Liver (tissue), 8 donors: ENCODE measurements at regions not wholly inside any gene's neighbourhood (a gene's known extent, or its start where the extent isn't known, plus 50 kb on each side); places are given as distances from the start of the nearest gene placed in this dataset.

Source experiments
- DNase-seq: peaks from one replicate; pipeline ENCODE4 v3.0.0-alpha.2; 2017; ENCODE audit warnings: low spot score
- H3K27ac ChIP-seq, 2 donors: one replicate each; pipeline ENCODE4 v1.7.0; 2013; ENCODE audit warnings: inconsistent platforms in 2 of 2, low read length in 2 of 2, control low read depth in 1 of 2, low read depth in 1 of 2, mild to moderate bottlenecking in 1 of 2
- H3K27me3 ChIP-seq, 4 donors: one replicate each; pipeline versions ENCODE4 v1.6.1 to v1.7.0; 2013; ENCODE audit warnings: low read length in 3 of 4, inconsistent platforms in 1 of 4, mild to moderate bottlenecking in 1 of 4, moderate library complexity in 1 of 4; ENCODE audit not compliant: control insufficient read depth in 4 of 4, insufficient read depth in 4 of 4
- H3K36me3 ChIP-seq, 4 donors: one replicate each; pipeline versions ENCODE4 v1.6.1 to v1.7.0; 2013; ENCODE audit warnings: low read length in 3 of 4, mild to moderate bottlenecking in 3 of 4, low read depth in 1 of 4, moderate library complexity in 1 of 4; ENCODE audit not compliant: control insufficient read depth in 4 of 4, insufficient read depth in 3 of 4
- H3K4me1 ChIP-seq, 4 donors: one replicate each; pipeline versions ENCODE4 v1.6.1 to v1.7.0; 2013; ENCODE audit warnings: low read length in 3 of 4, mild to moderate bottlenecking in 3 of 4, moderate library complexity in 1 of 4; ENCODE audit not compliant: control insufficient read depth in 4 of 4, insufficient read depth in 4 of 4
- H3K4me3 ChIP-seq, 3 donors: one replicate each; pipeline versions ENCODE4 v1.6.1 to v1.7.0; 2013; ENCODE audit warnings: low read length in 3 of 3, control low read depth in 1 of 3, low read depth in 1 of 3, mild to moderate bottlenecking in 1 of 3
- H3K9ac ChIP-seq, 2 donors: one replicate each; pipeline ENCODE4 v1.7.0; 2013; ENCODE audit warnings: low read length in 2 of 2, mild to moderate bottlenecking in 2 of 2, moderate library complexity in 2 of 2, control low read depth in 1 of 2, low read depth in 1 of 2
- H3K9me3 ChIP-seq, 4 donors: one replicate each; pipeline versions ENCODE4 v1.6.1 to v1.7.0; 2013; ENCODE audit warnings: low read length in 3 of 4; ENCODE audit not compliant: control insufficient read depth in 4 of 4
- CTCF ChIP-seq: fragments of 150-350 bp; IDR thresholded peaks from 2 replicates; pipeline ENCODE4 v1.5.1; 2017; ENCODE audit warnings: improper control_type of control experiment, low read depth, low read length; ENCODE audit not compliant: missing input control
- EGR1 ChIP-seq, 2 donors: IDR thresholded peaks; 2 replicates each; pipeline ENCODE4 v1.6.1; 2016 to 2018; ENCODE audit warnings: antibody characterized with exemption in 2 of 2, low read depth in 2 of 2
- FOXA1 ChIP-seq: IDR thresholded peaks from 2 replicates; pipeline ENCODE4 v1.6.1; 2016; ENCODE audit warnings: antibody characterized with exemption
- GABPA ChIP-seq, 2 donors: IDR thresholded peaks in 1 of 2; conservative IDR thresholded peaks in 1 of 2; 2 replicates each; pipeline ENCODE4 v1.6.1; 2016; ENCODE audit warnings: antibody characterized with exemption in 2 of 2, mild to moderate bottlenecking in 1 of 2, moderate library complexity in 1 of 2
- HNF4A ChIP-seq, 2 donors: conservative IDR thresholded peaks; 2 replicates each; pipeline ENCODE4 v1.6.1; 2016; ENCODE audit warnings: antibody characterized with exemption in 2 of 2, mild to moderate bottlenecking in 2 of 2
- HNF4G ChIP-seq: IDR thresholded peaks from 2 replicates; pipeline ENCODE4 v1.6.1; 2016; ENCODE audit warnings: antibody characterized with exemption
- MAX ChIP-seq: IDR thresholded peaks from 2 replicates; pipeline ENCODE4 v1.6.1; 2016; ENCODE audit warnings: antibody characterized with exemption
- NR2F2 ChIP-seq: IDR thresholded peaks from 2 replicates; pipeline ENCODE4 v1.6.1; 2016; ENCODE audit warnings: antibody characterized with exemption
- RAD21 ChIP-seq, 2 donors: IDR thresholded peaks; 2 replicates each; pipeline ENCODE4 v1.6.1; 2016; ENCODE audit warnings: antibody characterized with exemption in 2 of 2, mild to moderate bottlenecking in 2 of 2
- REST ChIP-seq: IDR thresholded peaks from 2 replicates; pipeline ENCODE4 v1.6.1; 2016; ENCODE audit warnings: antibody characterized with exemption, mild to moderate bottlenecking
- SP1 ChIP-seq: IDR thresholded peaks from 2 replicates; pipeline ENCODE4 v1.6.1; 2018; ENCODE audit warnings: antibody characterized with exemption, mild to moderate bottlenecking
- TAF1 ChIP-seq: conservative IDR thresholded peaks from 2 replicates; pipeline ENCODE4 v1.6.1; 2016; ENCODE audit warnings: antibody characterized with exemption, mild to moderate bottlenecking
- YY1 ChIP-seq: IDR thresholded peaks from 2 replicates; pipeline ENCODE4 v1.6.1; 2016; ENCODE audit warnings: antibody characterized with exemption, mild to moderate bottlenecking
- WGBS: extraction: QIAGEN DNeasy Blood & Tissue Kit; methylation state at CpG from one replicate; pipeline ENCODE4 v1.1.7; 2013; 5-methylcytosine and 5-hydroxymethylcytosine counted together
- donor health status: healthy.
- donor health status: healthy.
- donor health status: healthy.
- donor health status: healthy.
- donor health status: healthy.

- 89% methylated on average over 2 of the region's 2 CpGs for WGBS
- TF ChIP-seq YY1 (no peak), GABPA (IDR thresholded peaks at IDR 0.05 in 1 of 2, conservative IDR thresholded peaks at IDR 0.05 in 1 of 2) (no peak), CTCF (no peak), HNF4G (no peak), NR2F2 (no peak)
- H3K27ac ChIP-seq: no peak overlapping the region
- no peak for DNase-seq
- no peak overlapping the region for H3K4me3 ChIP-seq
- no peaks in the 10 kb centered on the region for H3K36me3 ChIP-seq
- no peaks in the 10 kb centered on the region for H3K4me1 ChIP-seq
- H3K9me3 ChIP-seq: no peaks in the 10 kb centered on the region
- H3K27me3 ChIP-seq: no peaks in the 10 kb centered on the region
- H3K9ac ChIP-seq: no peak overlapping the region
Measured at GRCh38 chr2:147099845-147100244, 745.0 kb upstream of the ACVR2A start.

- H3K27me3 ChIP-seq: no peaks in the 10 kb centered on the region
- no peak overlapping the region for H3K9ac ChIP-seq
- DNase-seq: no peak
- no peaks in the 10 kb centered on the region for H3K36me3 ChIP-seq
- no peaks in the 10 kb centered on the region for H3K4me1 ChIP-seq
- TF ChIP-seq REST: no peak
- no peak for TF ChIP-seq HNF4G
- no peak for TF ChIP-seq SP1
- no peak for TF ChIP-seq RAD21 (IDR thresholded peaks at IDR 0.05)
- no peak for TF ChIP-seq TAF1
- no peak for TF ChIP-seq YY1
- no peak for TF ChIP-seq HNF4A (conservative IDR thresholded peaks at IDR 0.05)
- 78% methylated on average over 1 of the region's 1 CpG for WGBS
- H3K27ac ChIP-seq: no peak overlapping the region
- H3K4me3 ChIP-seq: no peak overlapping the region
- H3K9me3 ChIP-seq: no peaks in the 10 kb centered on the region
Measured at GRCh38 chr2:147098940-147099339, 745.9 kb upstream of the ACVR2A start.

GRCh38 chr2:147097747-147098146 is 747.1 kb upstream of the ACVR2A start:
- no peak for TF ChIP-seq EGR1 (IDR thresholded peaks at IDR 0.05; ENCODE audit: low read depth in 2 of 2)
- TF ChIP-seq MAX: no peak
- TF ChIP-seq FOXA1: no peak
- H3K4me1 ChIP-seq: no peaks in the 10 kb centered on the region
- H3K27ac ChIP-seq: no peak overlapping the region
- H3K4me3 ChIP-seq: no peak overlapping the region
- no peaks in the 10 kb centered on the region for H3K9me3 ChIP-seq
- H3K36me3 ChIP-seq: no peaks in the 10 kb centered on the region
- no peak overlapping the region for H3K9ac ChIP-seq
- DNase-seq: no peak
- H3K27me3 ChIP-seq: no peaks in the 10 kb centered on the region
